ENCODE measurements at regions not wholly inside any gene's neighbourhood (a gene's known extent, or its start where the extent isn't known, plus 50 kb on each side); places are given as distances from the start of the nearest gene placed in this dataset.

- Histone ChIP-seq H3K4me3 (ENCODE audit: low read length) (no peak overlapping the region), H3K9ac (ENCODE audit: low read length) (no peak overlapping the region), H3K27me3 (ENCODE audit: control insufficient read depth, insufficient read depth, low read length) (peaks cover 9% of the 10 kb centered on the region), H3K36me3 (ENCODE audit: control insufficient read depth, insufficient read depth, low read length) (no peaks in the 10 kb centered on the region), H3K9me3 (ENCODE audit: control insufficient read depth, low read length) (no peaks in the 10 kb centered on the region), H3K4me1 (ENCODE audit: control insufficient read depth, insufficient read depth, low read length) (peaks cover 3% of the 10 kb centered on the region)
Measured at GRCh38 chr2:239607517-239608191, 206.8 kb upstream of the HDAC4 start.

- Histone ChIP-seq H3K9me3 (ENCODE audit: control insufficient read depth, low read length) (no peaks in the 10 kb centered on the region), H3K36me3 (ENCODE audit: control insufficient read depth, insufficient read depth, low read length) (no peaks in the 10 kb centered on the region), H3K27me3 (ENCODE audit: control insufficient read depth, insufficient read depth, low read length) (peaks cover 9% of the 10 kb centered on the region), H3K9ac (ENCODE audit: low read length) (no peak overlapping the region), H3K4me1 (ENCODE audit: control insufficient read depth, insufficient read depth, low read length) (peaks cover 3% of the 10 kb centered on the region), H3K4me3 (ENCODE audit: low read length) (no peak overlapping the region)
Measured at GRCh38 chr2:239606741-239607516, 206.1 kb upstream of the HDAC4 start.

- no peak overlapping the region for H3K4me3 ChIP-seq (ENCODE audit: low read length)
- peaks cover 3% of the 10 kb centered on the region for H3K4me1 ChIP-seq (ENCODE audit: control insufficient read depth, insufficient read depth, low read length)
- H3K27me3 ChIP-seq (ENCODE audit: control insufficient read depth, insufficient read depth, low read length), result peaks cover 9% of the 10 kb centered on the region
- H3K36me3 ChIP-seq (ENCODE audit: control insufficient read depth, insufficient read depth, low read length), result no peaks in the 10 kb centered on the region
- no peaks in the 10 kb centered on the region for H3K9me3 ChIP-seq (ENCODE audit: control insufficient read depth, low read length)
- no peak overlapping the region for H3K9ac ChIP-seq (ENCODE audit: low read length)
Measured at GRCh38 chr2:239605976-239606375, 205.2 kb upstream of the HDAC4 start.

- H3K27me3 ChIP-seq (ENCODE audit: control insufficient read depth, insufficient read depth, low read length), result peaks cover 9% of the 10 kb centered on the region
- H3K36me3 ChIP-seq (ENCODE audit: control insufficient read depth, insufficient read depth, low read length), result no peaks in the 10 kb centered on the region
Measured at GRCh38 chr2:239605409-239605808, 204.6 kb upstream of the HDAC4 start.

GRCh38 chr2:239604861-239605260, 204.0 kb upstream of the HDAC4 start:
- Histone ChIP-seq H3K4me3 (ENCODE audit: low read length) (no peak overlapping the region), H3K36me3 (ENCODE audit: control insufficient read depth, insufficient read depth, low read length) (no peaks in the 10 kb centered on the region), H3K9ac (ENCODE audit: low read length) (no peak overlapping the region), H3K9me3 (ENCODE audit: control insufficient read depth, low read length) (no peaks in the 10 kb centered on the region), H3K27me3 (ENCODE audit: control insufficient read depth, insufficient read depth, low read length) (peaks cover 9% of the 10 kb centered on the region), H3K4me1 (ENCODE audit: control insufficient read depth, insufficient read depth, low read length) (peaks cover 3% of the 10 kb centered on the region)

More at GRCh38 chr2:239605409-239605808, 204.6 kb upstream of the HDAC4 start:
- H3K9me3 ChIP-seq (ENCODE audit: control insufficient read depth, low read length), result no peaks in the 10 kb centered on the region
- H3K4me1 ChIP-seq (ENCODE audit: control insufficient read depth, insufficient read depth, low read length), result peaks cover 3% of the 10 kb centered on the region
- H3K4me3 ChIP-seq (ENCODE audit: low read length), result no peak overlapping the region
- no peak overlapping the region for H3K9ac ChIP-seq (ENCODE audit: low read length)

GRCh38 chr2:239603411-239604356, 202.9 kb upstream of the HDAC4 start:
- Histone ChIP-seq H3K9me3 (ENCODE audit: control insufficient read depth, low read length) (no peaks in the 10 kb centered on the region), H3K4me1 (ENCODE audit: control insufficient read depth, insufficient read depth, low read length) (peaks cover 3% of the 10 kb centered on the region)

GRCh38 chr2:239602290-239603282, 201.8 kb upstream of the HDAC4 start:
- Histone ChIP-seq H3K4me1 (ENCODE audit: control insufficient read depth, insufficient read depth, low read length) (no peaks in the 10 kb centered on the region), H3K9me3 (ENCODE audit: control insufficient read depth, low read length) (no peaks in the 10 kb centered on the region)

More at GRCh38 chr2:239603411-239604356, 202.9 kb upstream of the HDAC4 start:
- H3K4me3 ChIP-seq (ENCODE audit: low read length), result no peak overlapping the region
- H3K9ac ChIP-seq (ENCODE audit: low read length), result no peak overlapping the region
- no peaks in the 10 kb centered on the region for H3K36me3 ChIP-seq (ENCODE audit: control insufficient read depth, insufficient read depth, low read length)
- H3K27me3 ChIP-seq (ENCODE audit: control insufficient read depth, insufficient read depth, low read length), result peaks cover 9% of the 10 kb centered on the region

GRCh38 chr2:239601880-239602279, 201.1 kb upstream of the HDAC4 start:
- Histone ChIP-seq H3K27me3 (ENCODE audit: control insufficient read depth, insufficient read depth, low read length) (no peaks in the 10 kb centered on the region), H3K4me3 (ENCODE audit: low read length) (no peak overlapping the region), H3K36me3 (ENCODE audit: control insufficient read depth, insufficient read depth, low read length) (no peaks in the 10 kb centered on the region), H3K4me1 (ENCODE audit: control insufficient read depth, insufficient read depth, low read length) (no peaks in the 10 kb centered on the region), H3K9me3 (ENCODE audit: control insufficient read depth, low read length) (no peaks in the 10 kb centered on the region), H3K9ac (ENCODE audit: low read length) (no peak overlapping the region)

More at GRCh38 chr2:239602290-239603282, 201.8 kb upstream of the HDAC4 start:
- no peak overlapping the region for H3K9ac ChIP-seq (ENCODE audit: low read length)
- H3K27me3 ChIP-seq (ENCODE audit: control insufficient read depth, insufficient read depth, low read length), result peaks cover 5% of the 10 kb centered on the region
- no peak overlapping the region for H3K4me3 ChIP-seq (ENCODE audit: low read length)
- no peaks in the 10 kb centered on the region for H3K36me3 ChIP-seq (ENCODE audit: control insufficient read depth, insufficient read depth, low read length)

GRCh38 chr2:239601201-239601851, 200.5 kb upstream of the HDAC4 start:
- H3K4me1 ChIP-seq (ENCODE audit: control insufficient read depth, insufficient read depth, low read length), result no peaks in the 10 kb centered on the region
- H3K9ac ChIP-seq (ENCODE audit: low read length), result no peak overlapping the region
- no peaks in the 10 kb centered on the region for H3K27me3 ChIP-seq (ENCODE audit: control insufficient read depth, insufficient read depth, low read length)
- no peaks in the 10 kb centered on the region for H3K36me3 ChIP-seq (ENCODE audit: control insufficient read depth, insufficient read depth, low read length)
- H3K9me3 ChIP-seq (ENCODE audit: control insufficient read depth, low read length), result no peaks in the 10 kb centered on the region
- no peak overlapping the region for H3K4me3 ChIP-seq (ENCODE audit: low read length)

GRCh38 chr2:239600650-239601049, 199.8 kb upstream of the HDAC4 start:
- Histone ChIP-seq H3K9ac (ENCODE audit: low read length) (no peak overlapping the region), H3K4me3 (ENCODE audit: low read length) (no peak overlapping the region), H3K4me1 (ENCODE audit: control insufficient read depth, insufficient read depth, low read length) (no peaks in the 10 kb centered on the region), H3K27me3 (ENCODE audit: control insufficient read depth, insufficient read depth, low read length) (no peaks in the 10 kb centered on the region), H3K36me3 (ENCODE audit: control insufficient read depth, insufficient read depth, low read length) (no peaks in the 10 kb centered on the region), H3K9me3 (ENCODE audit: control insufficient read depth, low read length) (no peaks in the 10 kb centered on the region)
